Left lung (tissue), 4 donors: ENCODE measurements at regions not wholly inside any gene's neighbourhood (a gene's known extent, or its start where the extent isn't known, plus 50 kb on each side); places are given as distances from the start of the nearest gene placed in this dataset.

Experiments used
- ATAC-seq: fragments of 200-7000 bp; cut with Tn5 transposase; one replicate; pipeline ENCODE4 v1.9.1; 2020; ENCODE audit warnings: moderate library complexity
- DNase-seq, 4 donors: peaks; one replicate each; pipeline ENCODE4 v3.0.0-alpha.2; 2013 to 2020
- H3K27ac ChIP-seq, 2 donors: fragments of 200-600 bp; sonication (generic) in 1 of 2; one replicate each; pipeline versions ENCODE4 v1.5.0 to v1.8.0; 2020 to 2021
- H3K27me3 ChIP-seq, 2 donors: fragments of 200-600 bp; sonication (generic) in 1 of 2; one replicate each; pipeline versions ENCODE4 v1.5.0 to v1.8.0; 2020 to 2021
- H3K36me3 ChIP-seq, 2 donors: fragments of 200-600 bp; sonication (generic) in 1 of 2; one replicate each; pipeline versions ENCODE4 v1.5.0 to v1.8.0; 2020 to 2021
- H3K4me1 ChIP-seq, 2 donors: fragments of 200-600 bp; one replicate each; pipeline ENCODE4 v1.8.0; 2021
- H3K4me3 ChIP-seq, 2 donors: fragments of 200-600 bp; sonication (generic) in 1 of 2; one replicate each; pipeline versions ENCODE4 v1.5.0 to v1.8.0; 2020 to 2021; ENCODE audit warnings: mild to moderate bottlenecking in 1 of 2
- H3K9me3 ChIP-seq, 2 donors: fragments of 200-600 bp; sonication (generic) in 1 of 2; one replicate each; pipeline versions ENCODE4 v1.5.0 to v1.8.0; 2020 to 2021
- CTCF ChIP-seq, 2 donors: fragments of 200-600 bp; sonication (generic) in 1 of 2; IDR thresholded peaks; one replicate each; pipeline versions ENCODE4 v1.5.0 to v1.8.0; 2021; ENCODE audit warnings: antibody characterized with exemption in 2 of 2
- intact Hi-C, 2 donors: fragments of 100-400 bp; cut with DNase I; formaldehyde crosslinking; loops; one replicate each; pipeline versions ENCODE4 v1.11.2 to v1.14.2; 2022
- donor health status: DM: no; HTN: yes; CAD: no.
- donor health status: DM: no; HTN: no; CAD: no.

GRCh38 chr15:69653306-69653705, 200.7 kb downstream of the RPLP1 start:
- no peak for TF ChIP-seq CTCF (IDR thresholded peaks at IDR 0.05)
- DNase-seq (no peak), ATAC-seq (no peak)
- Histone ChIP-seq H3K4me3 (no peak overlapping the region), H3K27me3 (peaks cover 0 to 55% of the 10 kb centered on the region in 2 donors), H3K4me1 (peaks cover 0 to 10% of the 10 kb centered on the region in 2 donors), H3K36me3 (no peaks in the 10 kb centered on the region), H3K9me3 (no peaks in the 10 kb centered on the region), H3K27ac (no peak overlapping the region)
- intact Hi-C loops: no loop called here

GRCh38 chr15:69653846-69654245, 201.2 kb downstream of the RPLP1 start:
- Histone ChIP-seq H3K27me3 (peaks cover 0 to 50% of the 10 kb centered on the region in 2 donors), H3K27ac (no peak overlapping the region), H3K4me1 (peaks cover 0 to 10% of the 10 kb centered on the region in 2 donors), H3K4me3 (no peak overlapping the region), H3K9me3 (no peaks in the 10 kb centered on the region), H3K36me3 (no peaks in the 10 kb centered on the region)
- no peak for ATAC-seq
- no peak for DNase-seq
- TF ChIP-seq CTCF (IDR thresholded peaks at IDR 0.05): no peak
- intact Hi-C loops: no loop called here

- Histone ChIP-seq H3K4me1 (peaks cover 0 to 18% of the 10 kb centered on the region in 2 donors), H3K27ac (no peak overlapping the region), H3K4me3 (no peak overlapping the region), H3K27me3 (peaks cover 0 to 28% of the 10 kb centered on the region in 2 donors), H3K36me3 (no peaks in the 10 kb centered on the region), H3K9me3 (no peaks in the 10 kb centered on the region)
- ATAC-seq (no peak), DNase-seq (no peak)
- TF ChIP-seq CTCF (IDR thresholded peaks at IDR 0.05): no peak
- intact Hi-C loops: no loop called here
Observed at GRCh38 chr15:69656271-69657030, 203.8 kb downstream of the RPLP1 start.

- no peak for ATAC-seq
- Histone ChIP-seq H3K4me3 (no peak overlapping the region), H3K27ac (no peak overlapping the region), H3K36me3 (no peaks in the 10 kb centered on the region), H3K27me3 (peaks cover 0 to 20% of the 10 kb centered on the region in 2 donors), H3K4me1 (peaks cover 0 to 9% of the 10 kb centered on the region in 2 donors), H3K9me3 (no peaks in the 10 kb centered on the region)
- DNase-seq: no peak
- TF ChIP-seq CTCF (IDR thresholded peaks at IDR 0.05): no peak
- intact Hi-C loops: no loop called here
Observed at GRCh38 chr15:69657626-69658025, 205.0 kb downstream of the RPLP1 start.

- H3K27ac ChIP-seq: no peak overlapping the region
- no peaks in the 10 kb centered on the region for H3K36me3 ChIP-seq
- no peaks in the 10 kb centered on the region for H3K9me3 ChIP-seq
- peaks cover 0 to 8% of the 10 kb centered on the region in 2 donors for H3K4me1 ChIP-seq
- intact Hi-C loops: no loop called here
- H3K27me3 ChIP-seq: peaks cover 0 to 14% of the 10 kb centered on the region in 2 donors
- no peak for ATAC-seq
- H3K4me3 ChIP-seq: no peak overlapping the region
- TF ChIP-seq CTCF (IDR thresholded peaks at IDR 0.05): no peak
- DNase-seq: no peak
Observed at GRCh38 chr15:69658411-69658945, 205.9 kb downstream of the RPLP1 start.
